Testis (tissue), 2 donors: ENCODE measurements at regions not wholly inside any gene's neighbourhood (a gene's known extent, or its start where the extent isn't known, plus 50 kb on each side); places are given as distances from the start of the nearest gene placed in this dataset.

ENCODE experiments used
- DNase-seq: peaks from one replicate; pipeline ENCODE4 v3.0.0-alpha.2; 2019
- H3K27ac ChIP-seq, 2 donors: fragments of 200-600 bp; sonication (generic); one replicate each; pipeline ENCODE4 v1.5.1; 2019
- H3K27me3 ChIP-seq: fragments of 200-600 bp; sonication (generic); one replicate; pipeline ENCODE4 v1.5.1; 2019
- H3K36me3 ChIP-seq: fragments of 200-600 bp; sonication (generic); one replicate; pipeline ENCODE4 v1.5.1; 2017; ENCODE audit warnings: low read depth; ENCODE audit errors: missing control alignments
- H3K4me1 ChIP-seq: fragments of 200-600 bp; sonication (generic); one replicate; pipeline ENCODE4 v1.5.1; 2019
- H3K4me3 ChIP-seq, 2 donors: fragments of 200-600 bp; sonication (generic); one replicate each; pipeline ENCODE4 v1.5.1; 2017 to 2019
- H3K9me3 ChIP-seq: fragments of 200-600 bp; sonication (generic); one replicate; pipeline ENCODE4 v1.5.1; 2017
- POLR2A ChIP-seq: fragments of 450-650 bp; IDR thresholded peaks from one replicate; pipeline ENCODE4 v1.6.1; 2017; ENCODE audit warnings: antibody characterized with exemption, mild to moderate bottlenecking, moderate library complexity
- WGBS, 2 donors: methylation state at CpG; one replicate each; pipeline ENCODE4 v1.1.5; 2018; 5-methylcytosine and 5-hydroxymethylcytosine counted together
- intact Hi-C: fragments of 100-400 bp; cut with DNase I; formaldehyde crosslinking; loops from one replicate; pipeline ENCODE4 v1.15.1; 2023; ENCODE audit warnings: low total_unique reads
- TF ChIP-seq, protein P1 (sequence below), 3 experiments: fragments of 450-650 bp in 2 of 3; fragments of 200-600 bp in 1 of 3; sonication (generic) in 1 of 3; IDR thresholded peaks; one replicate each; pipeline ENCODE4 v1.5.1; 2016 to 2019; ENCODE audit warnings: antibody characterized with exemption in 3 of 3, mild to moderate bottlenecking in 2 of 3, moderate library complexity in 1 of 3

GRCh38 chr3:161851941-161852566 is 355.4 kb downstream of the OTOL1 start:
- Histone ChIP-seq H3K4me3 (no peak overlapping the region), H3K9me3 (no peaks in the 10 kb centered on the region), H3K27ac (no peak overlapping the region), H3K27me3 (no peaks in the 10 kb centered on the region), H3K4me1 (no peaks in the 10 kb centered on the region), H3K36me3 (no peaks in the 10 kb centered on the region)
- 59 to 68% methylated on average over 8 of the region's 8 CpGs for WGBS, 2 donors
- intact Hi-C loops, result no loop called here
- peak; percentile 57 for DNase-seq
- TF ChIP-seq, protein P1, sequence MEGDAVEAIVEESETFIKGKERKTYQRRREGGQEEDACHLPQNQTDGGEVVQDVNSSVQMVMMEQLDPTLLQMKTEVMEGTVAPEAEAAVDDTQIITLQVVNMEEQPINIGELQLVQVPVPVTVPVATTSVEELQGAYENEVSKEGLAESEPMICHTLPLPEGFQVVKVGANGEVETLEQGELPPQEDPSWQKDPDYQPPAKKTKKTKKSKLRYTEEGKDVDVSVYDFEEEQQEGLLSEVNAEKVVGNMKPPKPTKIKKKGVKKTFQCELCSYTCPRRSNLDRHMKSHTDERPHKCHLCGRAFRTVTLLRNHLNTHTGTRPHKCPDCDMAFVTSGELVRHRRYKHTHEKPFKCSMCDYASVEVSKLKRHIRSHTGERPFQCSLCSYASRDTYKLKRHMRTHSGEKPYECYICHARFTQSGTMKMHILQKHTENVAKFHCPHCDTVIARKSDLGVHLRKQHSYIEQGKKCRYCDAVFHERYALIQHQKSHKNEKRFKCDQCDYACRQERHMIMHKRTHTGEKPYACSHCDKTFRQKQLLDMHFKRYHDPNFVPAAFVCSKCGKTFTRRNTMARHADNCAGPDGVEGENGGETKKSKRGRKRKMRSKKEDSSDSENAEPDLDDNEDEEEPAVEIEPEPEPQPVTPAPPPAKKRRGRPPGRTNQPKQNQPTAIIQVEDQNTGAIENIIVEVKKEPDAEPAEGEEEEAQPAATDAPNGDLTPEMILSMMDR (IDR thresholded peaks at IDR 0.05), result peak in 2 of 3 experiments; percentile 52 to 69
- TF ChIP-seq POLR2A, result no peak

DNA sequence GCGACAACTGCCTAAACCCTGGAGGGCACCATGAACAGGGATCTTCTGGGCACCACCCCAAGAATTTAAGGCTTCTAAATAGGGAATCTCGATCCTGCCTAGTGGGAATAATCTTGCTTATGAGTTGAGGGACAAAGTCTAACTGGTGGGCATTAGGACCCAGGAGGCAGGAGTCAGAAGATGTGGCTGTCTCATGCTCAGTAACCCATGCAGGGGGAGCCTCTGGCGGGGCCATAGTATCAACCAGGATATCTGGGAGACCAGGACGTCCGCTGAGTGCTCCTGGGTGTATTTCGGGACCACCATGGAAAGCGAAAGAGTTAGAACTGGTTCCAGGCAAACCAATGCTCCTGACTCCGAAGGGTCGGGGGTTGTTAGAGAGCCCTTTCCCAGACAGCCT is 356.1 kb downstream of the OTOL1 start:
- intact Hi-C loops, result no loop called here
- H3K27me3 ChIP-seq, result no peaks in the 10 kb centered on the region
- H3K4me3 ChIP-seq, result no peak overlapping the region
- TF ChIP-seq, protein P1 (IDR thresholded peaks at IDR 0.05), result no peak
- TF ChIP-seq POLR2A, result no peak
- DNase-seq, result no peak
- WGBS, 2 donors, result 89 to 91% methylated on average over 9 of the region's 9 CpGs
- H3K27ac ChIP-seq, result no peak overlapping the region
- H3K4me1 ChIP-seq, result no peaks in the 10 kb centered on the region
- no peaks in the 10 kb centered on the region for H3K9me3 ChIP-seq
- no peaks in the 10 kb centered on the region for H3K36me3 ChIP-seq

DNA sequence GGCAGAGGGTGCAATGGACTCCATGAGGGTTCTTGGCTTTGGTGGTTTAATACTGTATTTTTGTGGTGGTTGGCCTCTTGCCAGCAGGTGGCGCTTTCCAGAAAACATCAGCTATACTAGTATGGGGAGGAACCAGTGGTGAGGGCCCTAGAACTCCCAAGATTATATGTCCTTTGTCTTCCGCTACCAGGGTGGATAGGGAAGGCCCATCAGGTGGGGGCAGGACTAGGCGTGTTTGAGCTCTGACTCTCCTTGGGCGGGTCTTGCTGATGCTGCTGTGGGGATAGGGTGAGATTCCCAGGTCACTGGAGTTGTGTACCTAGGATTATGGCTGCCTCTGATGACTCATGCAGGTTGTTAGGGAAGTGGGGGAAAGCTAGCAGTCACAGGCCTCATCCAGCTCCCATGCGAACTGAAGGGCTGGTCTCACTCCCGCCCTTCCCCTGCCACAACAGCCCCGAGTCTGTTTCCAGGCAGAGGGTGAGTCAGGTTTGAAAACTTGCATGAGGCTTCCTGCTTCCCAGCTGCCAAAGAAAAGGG is 357.7 kb downstream of the OTOL1 start:
- no peak overlapping the region for H3K4me3 ChIP-seq
- H3K36me3 ChIP-seq, result no peaks in the 10 kb centered on the region

GRCh38 chr3:161859057-161859456 is 362.4 kb downstream of the OTOL1 start:
- TF ChIP-seq, protein P1 (IDR thresholded peaks at IDR 0.05), result no peak
- TF ChIP-seq POLR2A, result no peak
- 88 to 95% methylated on average over 4 of the region's 4 CpGs for WGBS, 2 donors
- H3K27me3 ChIP-seq, result no peaks in the 10 kb centered on the region
- no peaks in the 10 kb centered on the region for H3K36me3 ChIP-seq
- no peak overlapping the region for H3K4me3 ChIP-seq
- no peaks in the 10 kb centered on the region for H3K4me1 ChIP-seq
- no peak overlapping the region for H3K27ac ChIP-seq
- no peaks in the 10 kb centered on the region for H3K9me3 ChIP-seq
- no peak for DNase-seq
- intact Hi-C loops, result no loop called here

More for the DNA sequence above, 357.7 kb downstream of the OTOL1 start:
- DNase-seq, result peak; percentile 25
- no peaks in the 10 kb centered on the region for H3K27me3 ChIP-seq
- WGBS, 2 donors, result 82 to 92% methylated on average over 5 to 7 of the region's 7 CpGs
- no peaks in the 10 kb centered on the region for H3K9me3 ChIP-seq
- no peaks in the 10 kb centered on the region for H3K4me1 ChIP-seq
- TF ChIP-seq, protein P1 (IDR thresholded peaks at IDR 0.05), result no peak
- TF ChIP-seq POLR2A, result no peak
- intact Hi-C loops, result no loop called here
- H3K27ac ChIP-seq, result no peak overlapping the region
